PFSK-1 (cell line): ENCODE measurements at regions not wholly inside any gene's neighbourhood (a gene's known extent, or its start where the extent isn't known, plus 50 kb on each side); places are given as distances from the start of the nearest gene placed in this dataset.
A peak's percentile ranks its signal among the peaks of the same experiment; 100 is the strongest.

Experiments
- FOXP2 ChIP-seq: optimal IDR thresholded peaks from 2 replicates; pipeline ENCODE3; 2011; ENCODE audit warnings: borderline replicate concordance, control low read depth, inconsistent platforms; ENCODE audit not compliant: insufficient read depth; ENCODE audit errors: extremely low read length, extremely low read depth
- POLR2AphosphoS5 ChIP-seq: IDR thresholded peaks from 2 replicates; pipeline ENCODE4 v1.6.1; 2012; ENCODE audit warnings: low read depth, mild to moderate bottlenecking, control low read depth, low read length, moderate library complexity
- REST ChIP-seq, 2 experiments: IDR thresholded peaks; 2 replicates each; pipeline versions ENCODE4 v1.6.1 to v1.8.0; 2011 to 2012; ENCODE audit warnings: low read depth in 2 of 2, low read length in 2 of 2, control low read depth in 1 of 2, inconsistent platforms in 1 of 2, mild to moderate bottlenecking in 1 of 2, moderate library complexity in 1 of 2; ENCODE audit not compliant: insufficient read depth in 1 of 2
- SIN3A ChIP-seq: IDR thresholded peaks from 2 replicates; pipeline ENCODE4 v1.6.1; 2012; ENCODE audit warnings: mild to moderate bottlenecking, low read length, moderate library complexity, borderline replicate concordance; ENCODE audit not compliant: insufficient read depth
- TAF1 ChIP-seq: IDR thresholded peaks from 2 replicates; pipeline ENCODE4 v1.6.1; 2012; ENCODE audit warnings: low read length, control low read depth, borderline replicate concordance; ENCODE audit not compliant: insufficient read depth

DNA sequence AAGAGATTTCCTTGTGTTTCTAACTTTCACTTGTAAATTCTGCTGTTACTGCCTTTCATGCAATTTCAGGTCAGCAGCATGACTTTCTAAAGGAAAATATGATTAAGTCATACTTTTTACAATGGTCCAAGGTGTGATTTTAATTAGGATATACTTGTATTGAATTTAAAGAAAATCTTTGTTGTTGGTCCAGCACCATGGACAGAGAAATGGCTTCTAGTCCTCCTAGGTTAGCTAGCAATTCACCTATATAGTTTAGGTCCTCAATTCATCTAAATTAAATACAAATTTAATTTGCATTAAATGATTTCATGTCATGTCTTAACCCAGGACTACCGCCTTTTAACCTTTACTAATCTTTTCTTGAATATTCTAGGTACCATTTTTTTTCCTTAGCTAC, 304.9 kb upstream of the RPS6KA3 start:
- TF ChIP-seq SIN3A = no peak
- peak; percentile 78 to 86 for TF ChIP-seq REST (IDR thresholded peaks at IDR 0.05; ENCODE audit: insufficient read depth in 1 of 2, low read depth in 2 of 2, low read length in 2 of 2)
- no peak for TF ChIP-seq POLR2AphosphoS5
- no peak for TF ChIP-seq TAF1
- no peak for TF ChIP-seq FOXP2
